HG03159 (cell line): ENCODE measurements at regions not wholly inside any gene's neighbourhood (a gene's known extent, or its start where the extent isn't known, plus 50 kb on each side); places are given as distances from the start of the nearest gene placed in this dataset.
"Not testable (repeated sequence)": the region's sequence is repeated elsewhere in the genome, so short reads cannot be mapped to it uniquely, and the experiment has no call there.

Experiments
- ATAC-seq: cut with Tn5 transposase; IDR thresholded peaks from one replicate; pipeline ENCODE4 v1.9.1; 2021; ENCODE audit warnings: mild to moderate bottlenecking, moderate library complexity; ENCODE audit not compliant: unreplicated experiment

DNA sequence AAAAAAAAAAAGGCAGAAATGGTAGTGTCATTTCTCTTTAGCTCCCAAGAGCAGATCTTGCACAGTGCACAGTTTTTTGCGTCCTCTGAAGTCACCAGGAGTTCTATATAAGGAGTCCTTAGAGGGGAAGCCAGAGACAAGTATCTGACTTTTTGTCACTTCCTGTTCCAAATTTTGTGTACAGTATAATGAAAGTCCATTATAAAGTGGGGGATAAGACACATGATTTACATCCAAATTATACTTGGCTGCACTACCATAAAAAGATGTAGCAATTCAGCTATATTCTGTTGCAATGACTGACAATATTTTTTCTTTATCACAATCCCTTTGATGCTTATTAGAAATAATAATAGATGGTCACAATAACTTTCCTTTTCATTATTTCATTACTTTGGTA, 1276.9 kb upstream of the ADGRL2 start:
- no peak for ATAC-seq

DNA sequence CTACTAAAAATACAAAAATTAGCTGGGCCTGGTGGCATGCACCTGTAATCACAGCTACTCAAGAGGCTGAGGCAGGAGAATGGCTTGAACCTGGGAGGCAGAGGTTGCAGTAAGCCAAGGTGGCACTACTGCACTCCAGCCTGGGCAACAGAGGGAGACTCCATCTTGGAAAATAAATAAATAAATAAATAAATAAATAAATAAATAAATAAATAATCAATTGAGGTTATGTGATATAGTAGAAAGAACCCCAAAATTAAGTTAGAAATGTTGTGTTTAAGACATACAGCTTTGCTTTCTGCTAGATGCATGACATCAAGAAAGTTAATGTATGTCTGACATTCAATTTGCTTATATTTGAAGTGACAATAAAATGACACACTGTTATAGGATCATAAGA, 1277.7 kb upstream of the ADGRL2 start:
- ATAC-seq, result not testable (repeated sequence)

DNA sequence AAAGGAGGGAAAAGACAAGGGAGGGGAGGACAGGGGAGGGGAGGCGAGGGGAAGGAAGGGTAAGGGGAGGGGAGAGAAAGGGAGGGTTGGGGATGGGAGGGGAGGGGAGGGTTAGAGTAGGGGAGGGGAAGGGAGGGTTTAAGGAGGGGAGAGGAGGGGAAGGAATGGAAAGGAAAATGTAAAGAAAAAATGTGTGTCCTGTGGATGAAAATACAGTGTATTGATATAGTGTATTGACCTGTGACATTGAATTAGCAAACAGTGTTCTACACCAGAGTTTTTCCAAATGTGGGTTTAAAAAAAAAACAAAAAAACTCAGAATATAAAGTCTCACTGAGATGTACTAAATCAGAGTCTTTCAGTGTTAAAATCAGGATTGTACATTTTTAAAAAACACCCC, 1279.8 kb upstream of the ADGRL2 start:
- no peak for ATAC-seq

DNA sequence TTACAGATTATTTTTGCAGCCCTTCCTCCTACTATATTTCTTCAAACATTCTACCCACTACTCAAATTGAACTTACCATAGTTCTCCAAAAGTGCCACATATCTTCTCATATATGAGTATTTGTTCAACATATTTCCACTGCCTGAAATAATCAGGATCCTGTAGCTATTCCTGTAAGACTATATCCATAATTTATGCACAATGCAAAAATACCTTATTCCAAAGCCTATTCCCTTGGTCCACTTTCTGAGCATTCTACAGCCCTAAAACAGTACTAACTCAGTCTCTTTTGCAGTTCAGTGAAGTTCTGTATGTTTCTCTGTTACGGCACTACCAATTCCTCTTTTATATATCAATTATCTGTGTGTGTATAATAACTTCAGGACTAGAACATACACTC, 1283.7 kb upstream of the ADGRL2 start:
- ATAC-seq, result no peak

DNA sequence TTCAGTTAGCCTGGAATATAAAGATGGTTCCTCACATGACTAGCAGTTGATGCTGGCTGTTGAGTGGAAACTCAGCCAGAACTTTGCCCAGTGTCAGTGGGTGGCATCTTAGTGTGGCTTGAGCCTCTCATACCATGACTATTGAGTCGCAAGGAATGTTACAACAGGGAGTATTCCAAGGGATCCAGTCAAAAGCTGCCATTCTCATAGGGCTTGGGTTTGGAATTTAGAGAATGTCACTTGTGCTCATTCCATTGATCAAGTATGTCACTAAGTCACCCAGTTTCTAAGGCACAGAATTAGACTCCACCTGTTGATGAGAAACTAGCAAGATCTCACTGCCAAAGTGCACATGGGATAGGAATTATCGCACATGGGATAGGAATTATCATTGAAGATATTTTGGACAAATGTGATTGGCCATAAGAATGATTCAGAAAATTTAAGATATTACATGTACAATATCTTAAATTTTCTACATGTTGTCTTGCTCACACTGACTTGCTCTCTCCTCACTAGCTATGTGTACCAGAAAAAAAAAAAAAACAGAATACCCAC, 1290.7 kb upstream of the ADGRL2 start:
- no peak for ATAC-seq

DNA sequence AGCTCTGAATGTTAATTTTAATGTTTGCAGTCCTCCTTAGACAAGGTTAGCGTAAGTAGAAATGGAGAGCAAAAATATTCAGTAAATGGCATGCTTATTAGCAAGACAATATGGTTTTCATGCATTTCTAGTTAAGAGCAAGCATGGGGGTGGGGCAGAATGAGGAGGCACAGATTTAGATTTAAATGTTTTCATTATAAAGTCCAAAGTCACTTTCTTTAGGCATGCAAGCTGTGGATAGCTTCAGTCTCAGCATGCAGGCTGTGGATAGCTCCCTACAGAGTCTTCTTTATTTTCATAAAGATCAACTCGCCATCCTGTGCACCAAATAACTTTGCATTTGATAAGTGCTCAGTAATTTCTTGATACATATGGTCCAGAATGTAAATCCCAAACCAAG, 1294.5 kb upstream of the ADGRL2 start:
- ATAC-seq, result no peak

DNA sequence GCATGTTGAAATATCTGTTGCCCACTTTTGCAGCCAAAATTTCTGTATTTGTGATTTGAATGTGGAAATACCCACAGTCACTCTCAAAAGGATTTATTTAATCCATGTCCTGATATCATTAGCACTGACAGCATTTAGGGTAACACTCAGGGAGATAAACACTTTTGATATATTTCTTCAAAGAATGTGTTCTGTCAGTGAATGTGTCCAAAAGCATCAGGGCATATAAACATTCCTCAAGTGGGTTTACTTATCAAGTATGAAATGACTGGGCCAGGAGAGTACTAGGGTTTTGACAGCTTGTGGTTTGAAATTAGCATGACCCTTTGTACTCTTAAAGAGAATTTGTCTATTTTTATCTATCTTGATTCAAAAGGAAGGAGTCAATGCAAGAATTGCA, 1302.1 kb upstream of the ADGRL2 start:
- ATAC-seq, result no peak

DNA sequence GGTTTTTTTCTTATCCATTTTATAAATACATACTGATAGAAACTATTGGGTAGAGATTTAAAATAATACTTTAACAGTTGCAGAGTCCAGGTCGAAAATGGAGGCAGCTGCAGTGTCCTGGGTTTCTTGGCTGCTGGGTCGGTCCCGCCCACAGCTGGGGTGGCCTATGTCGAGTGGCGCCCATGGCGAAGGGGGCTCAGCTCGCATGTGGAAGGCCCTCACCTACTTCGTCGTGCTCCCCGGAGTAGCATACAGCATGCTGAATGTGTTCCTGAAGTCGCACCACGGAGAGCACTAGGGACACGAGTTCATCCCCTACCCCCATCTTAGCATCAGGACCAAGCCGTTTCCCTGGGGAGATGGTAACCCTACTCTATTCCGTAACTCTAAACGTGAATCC, 1304.9 kb upstream of the ADGRL2 start:
- no peak for ATAC-seq

DNA sequence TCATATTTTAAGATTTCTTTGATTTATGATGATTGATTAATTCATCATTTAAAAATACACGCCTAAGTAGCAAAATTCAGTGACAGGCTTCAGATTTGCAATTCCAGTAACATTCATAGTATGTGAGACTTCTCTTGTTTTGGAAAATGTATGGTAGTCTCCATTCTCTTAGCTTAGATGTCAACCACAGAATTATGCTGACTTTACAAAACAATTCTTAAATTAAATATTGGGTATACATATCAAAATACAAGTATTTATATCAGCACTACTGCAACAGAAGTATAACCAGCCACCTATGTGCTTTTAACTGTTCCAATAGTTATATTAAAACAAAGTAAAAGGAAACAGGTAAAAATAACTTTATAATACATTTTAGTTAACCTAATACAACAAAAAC, 1328.6 kb upstream of the ADGRL2 start:
- no peak for ATAC-seq

DNA sequence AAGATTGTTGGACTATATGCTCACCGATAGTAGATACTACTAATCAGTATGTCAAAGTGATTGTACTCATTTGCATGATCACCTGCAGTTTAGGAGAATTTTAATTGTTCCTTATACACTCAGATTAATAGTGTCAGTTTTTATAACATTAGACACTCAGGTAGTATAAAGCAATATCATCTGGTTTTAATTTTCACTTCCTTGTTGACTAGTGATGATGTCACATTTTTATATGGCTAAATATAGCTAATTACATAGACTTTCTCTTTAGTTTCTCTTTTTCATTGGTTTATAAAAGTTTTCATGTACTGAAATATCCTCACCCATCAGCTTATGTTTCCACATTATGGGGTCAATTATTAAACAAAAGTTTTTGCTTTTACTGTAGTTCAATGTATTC, 1332.4 kb upstream of the ADGRL2 start:
- ATAC-seq, result no peak

DNA sequence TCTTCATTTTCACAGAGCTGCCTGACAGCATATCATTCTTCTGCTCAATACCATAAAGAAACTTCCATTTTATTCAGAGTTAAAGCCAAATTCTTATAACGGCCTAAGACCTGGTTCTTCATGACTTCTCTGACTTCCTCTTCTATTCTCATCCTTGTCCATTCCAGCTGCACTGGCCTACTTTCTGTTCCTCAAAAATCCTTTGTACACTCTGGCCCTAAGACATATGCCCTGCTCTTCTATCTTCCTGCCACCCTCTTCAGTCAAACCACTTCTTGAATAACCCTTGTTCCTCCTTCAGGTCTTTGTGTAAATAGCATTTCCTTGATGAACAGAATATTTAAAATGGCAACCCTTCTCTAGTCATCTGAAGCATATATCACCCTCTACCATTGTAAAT, 1338.7 kb upstream of the ADGRL2 start:
- ATAC-seq, result no peak

DNA sequence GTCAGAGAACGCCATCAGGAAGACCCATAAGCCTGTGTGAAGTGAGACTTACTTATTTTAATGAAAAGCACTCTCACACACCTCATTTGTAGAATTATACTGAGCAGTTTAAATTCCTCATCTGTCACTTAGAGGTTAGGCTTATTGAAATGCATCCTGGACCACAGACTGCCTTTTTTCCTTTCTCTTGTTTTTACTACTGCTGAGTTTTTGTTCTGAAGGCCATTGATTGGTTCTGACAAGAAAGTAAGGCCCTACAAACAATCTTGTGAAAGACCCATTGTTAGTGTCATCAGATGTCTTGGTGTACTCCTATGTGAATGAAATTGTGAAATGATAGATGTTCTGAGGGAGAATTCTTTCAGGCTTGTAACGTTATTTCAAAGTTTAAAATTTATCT, 1343.3 kb upstream of the ADGRL2 start:
- no peak for ATAC-seq

DNA sequence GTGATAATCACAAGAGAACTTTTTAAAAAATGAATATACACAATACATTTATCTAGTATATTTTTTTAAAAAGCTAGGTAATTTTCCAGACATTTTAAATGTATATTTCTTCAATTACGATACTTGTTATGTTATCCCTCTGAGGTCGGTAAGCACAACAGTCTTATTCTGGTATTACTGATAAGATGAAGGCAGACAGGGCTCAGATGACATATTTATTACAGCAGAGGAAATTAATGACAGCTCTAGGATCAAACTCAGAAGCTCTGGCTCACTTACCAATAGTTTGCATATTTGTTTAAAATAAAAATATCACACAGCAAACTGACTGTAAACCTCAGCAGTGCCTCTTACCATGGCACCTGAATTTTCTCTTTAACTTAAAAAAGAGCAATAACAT, 1347.0 kb upstream of the ADGRL2 start:
- no peak for ATAC-seq

DNA sequence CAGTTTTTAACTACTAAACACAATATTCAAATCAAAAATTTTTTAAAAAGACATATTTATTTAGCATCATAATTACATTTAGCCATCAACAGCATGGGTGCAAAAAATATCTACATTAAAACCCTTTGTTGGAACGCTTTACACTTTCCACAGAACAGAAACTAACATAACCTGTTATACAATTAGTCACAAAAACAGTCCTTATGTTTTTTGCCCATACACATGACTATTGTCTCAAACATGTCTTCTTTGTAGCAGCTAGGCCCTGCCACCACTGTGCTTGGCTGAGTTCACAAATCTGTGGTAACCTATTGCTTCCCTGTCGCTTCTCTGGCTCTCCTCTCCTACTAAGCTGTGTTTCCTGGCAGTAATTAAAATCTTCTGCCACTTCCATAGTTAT, 1350.0 kb upstream of the ADGRL2 start:
- no peak for ATAC-seq

DNA sequence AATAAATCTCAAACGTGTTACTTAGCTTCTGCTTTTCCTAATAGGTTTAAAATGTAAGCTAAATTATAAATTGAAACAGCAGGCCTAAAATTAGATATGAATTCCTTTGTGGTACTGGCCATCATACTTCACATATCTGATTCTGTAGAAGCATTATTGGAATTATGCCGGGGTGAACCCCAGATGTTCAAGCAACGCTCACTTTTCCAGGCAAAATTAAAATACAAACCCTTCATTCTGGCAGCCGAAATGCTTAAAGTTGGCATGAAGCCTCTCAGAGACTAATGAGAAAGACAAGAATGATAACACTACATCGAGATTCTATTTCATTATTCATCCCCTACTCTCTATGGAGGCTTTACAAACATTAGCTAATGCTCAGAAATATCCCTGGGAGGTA, 1352.7 kb upstream of the ADGRL2 start:
- ATAC-seq, result no peak

DNA sequence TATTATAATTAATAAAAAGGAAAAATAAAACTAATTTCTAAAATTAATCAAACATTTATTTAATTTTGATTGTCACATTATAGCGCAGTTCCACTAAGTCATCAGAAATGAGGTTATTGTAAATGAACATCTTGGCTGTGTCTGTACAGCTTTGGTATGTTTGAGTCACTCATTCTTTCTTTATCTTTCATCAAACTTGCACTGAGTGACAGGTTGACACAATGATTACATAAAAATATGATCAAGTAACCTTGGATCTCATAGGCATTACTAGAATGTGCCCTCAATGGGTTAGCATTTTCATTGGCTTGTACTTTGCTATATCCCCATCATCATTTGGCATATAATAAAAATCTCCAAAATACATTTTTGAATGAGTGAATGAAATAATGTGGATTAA, 1353.2 kb upstream of the ADGRL2 start:
- ATAC-seq, result no peak

DNA sequence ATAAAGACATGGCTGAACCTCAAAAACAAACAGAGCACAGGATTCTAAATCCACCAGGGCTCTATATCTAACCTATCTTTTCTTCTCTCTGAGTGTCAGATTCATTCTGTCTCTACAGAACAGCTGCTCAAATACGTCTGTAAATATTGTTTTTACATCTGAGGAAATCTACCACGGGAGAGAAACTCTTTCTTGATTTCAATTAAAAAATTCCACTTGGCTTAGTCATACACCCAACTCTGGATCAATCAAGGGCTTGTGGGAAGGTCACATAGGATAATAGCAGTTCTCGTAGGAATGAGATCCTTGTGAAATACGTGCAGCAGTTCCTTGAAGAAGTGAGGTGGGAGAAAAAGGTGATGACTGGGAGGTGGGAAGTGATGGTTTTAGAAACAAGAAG, 1355.7 kb upstream of the ADGRL2 start:
- ATAC-seq, result no peak

DNA sequence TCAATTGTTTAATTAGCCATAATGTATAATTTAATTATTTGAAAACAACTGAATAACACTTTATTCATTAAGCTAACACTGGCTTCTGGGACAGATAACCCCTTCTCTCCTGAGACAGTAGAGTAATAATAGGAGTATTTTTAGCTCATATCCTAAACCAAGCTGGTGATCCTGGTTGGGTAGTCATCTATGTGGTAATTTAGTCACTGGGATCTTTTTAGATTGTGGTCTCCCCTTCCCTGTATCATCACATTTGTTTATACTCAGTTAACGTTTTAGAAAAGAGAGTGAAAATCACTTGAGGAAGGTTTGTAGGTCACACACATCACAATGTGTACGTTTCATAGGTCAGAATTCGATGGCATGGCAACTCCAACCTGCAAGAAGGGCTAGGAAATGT, 1356.6 kb upstream of the ADGRL2 start:
- no peak for ATAC-seq

DNA sequence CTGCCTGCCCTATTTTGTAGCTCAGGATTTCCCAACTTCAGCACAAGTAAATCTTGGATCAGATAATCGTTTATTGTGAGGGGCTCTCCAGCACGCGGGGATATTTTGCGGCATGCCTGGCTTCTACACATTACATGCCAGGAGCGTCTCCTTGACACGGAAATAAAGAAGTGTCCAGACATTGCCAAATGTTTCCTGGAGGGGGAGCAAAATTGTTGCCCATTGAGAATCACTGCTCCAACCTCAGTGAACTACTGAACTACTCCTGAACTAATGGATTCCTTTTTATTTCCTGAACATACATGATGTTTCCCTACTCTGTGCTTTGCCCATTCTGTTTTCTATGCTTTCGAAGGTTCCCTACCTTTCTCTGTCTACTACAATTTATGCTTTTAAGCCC, 1359.1 kb upstream of the ADGRL2 start:
- ATAC-seq, result no peak

DNA sequence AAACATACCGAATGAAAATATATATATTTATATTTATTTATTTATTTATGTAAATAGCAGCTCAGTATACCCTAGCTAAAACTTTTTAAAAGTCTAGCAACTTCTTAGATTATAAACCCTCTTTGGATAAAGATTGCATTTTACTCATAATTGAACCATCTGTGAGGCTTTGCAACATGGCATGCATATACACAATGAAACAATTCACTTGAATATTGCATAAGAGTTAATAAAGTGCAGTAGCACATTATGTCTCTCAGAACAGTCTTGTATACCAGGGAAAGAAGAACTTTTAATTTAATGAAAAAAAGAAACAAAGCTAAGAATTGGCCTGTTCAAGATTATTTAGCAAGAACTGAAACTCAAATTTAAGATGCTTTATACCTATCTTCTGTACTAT, 1363.9 kb upstream of the ADGRL2 start:
- ATAC-seq, result no peak

DNA sequence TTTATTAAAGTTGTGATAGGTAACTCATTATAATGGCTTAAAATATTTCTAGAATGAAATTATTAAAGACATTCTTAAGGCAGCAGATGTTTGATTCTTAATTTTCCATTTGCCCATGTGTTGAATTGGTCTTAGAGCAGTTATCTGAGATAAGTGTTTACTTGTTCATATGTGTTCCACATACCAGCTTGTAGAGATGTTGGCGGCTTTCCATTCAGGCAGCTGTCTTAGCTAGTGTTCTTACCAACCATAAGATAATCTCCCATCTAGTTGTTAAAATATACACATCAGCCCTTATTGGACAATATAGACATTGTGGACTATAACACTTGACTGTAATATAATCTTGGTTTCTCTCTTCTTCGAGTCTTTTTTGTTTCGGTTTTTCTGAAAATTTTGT, 1372.9 kb upstream of the ADGRL2 start:
- no peak for ATAC-seq

DNA sequence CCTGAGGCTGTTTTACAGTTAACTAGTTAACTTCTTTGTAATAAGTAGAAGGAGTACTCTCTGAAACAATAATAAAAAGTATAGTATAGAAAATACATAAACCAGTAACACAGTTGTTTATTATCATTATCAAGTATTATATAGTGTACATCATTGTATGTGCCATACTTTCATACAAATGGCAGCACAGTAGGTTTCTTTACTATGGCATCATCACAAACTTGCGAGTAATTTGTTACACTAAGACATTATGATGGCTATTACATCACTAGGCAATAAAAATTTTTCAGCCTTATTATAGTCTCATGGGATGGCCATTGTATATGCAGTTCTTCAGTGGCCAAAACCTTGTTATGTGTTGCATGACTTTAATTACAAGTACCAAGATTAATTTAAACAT, 1376.5 kb upstream of the ADGRL2 start:
- ATAC-seq, result no peak

DNA sequence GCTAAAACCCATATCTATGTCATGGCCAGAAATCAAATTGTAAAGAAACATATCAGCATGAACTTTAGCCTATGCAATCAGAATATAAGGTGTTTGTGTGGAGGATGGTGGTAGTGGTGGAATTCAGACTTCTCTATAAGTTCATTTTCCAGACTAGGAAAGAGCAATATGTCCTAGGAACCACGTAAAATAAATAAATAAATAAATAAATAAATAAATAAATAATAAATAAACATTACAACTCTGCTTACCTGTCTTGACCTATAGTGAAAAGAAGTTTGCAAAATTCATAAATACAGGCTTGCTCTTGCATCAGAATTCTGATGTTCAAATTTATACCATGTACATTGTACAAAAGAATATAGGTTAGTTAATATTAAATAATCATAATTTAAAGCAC, 1382.6 kb upstream of the ADGRL2 start:
- ATAC-seq, result no peak

DNA sequence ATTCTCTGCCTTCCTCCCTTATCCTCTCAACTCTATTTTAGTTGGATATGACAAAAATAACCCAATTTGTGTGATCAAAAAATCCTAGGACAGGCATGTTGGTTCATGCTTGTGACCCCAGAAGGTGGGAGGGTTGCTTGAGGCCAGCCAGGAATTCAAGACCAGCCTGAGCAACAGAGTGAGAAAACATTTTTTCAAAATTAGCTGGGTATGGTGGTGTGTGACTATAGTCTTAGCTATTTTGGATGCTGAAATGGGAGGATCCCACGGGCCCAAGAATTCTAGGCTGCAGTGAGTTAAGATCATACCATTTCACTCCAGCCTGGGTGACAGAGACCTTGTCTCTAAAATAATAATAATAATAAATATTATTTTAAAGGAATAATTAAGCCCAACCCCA, 1383.1 kb upstream of the ADGRL2 start:
- ATAC-seq, result no peak
